Epithelial cell of esophagus (primary cell): ENCODE measurements at regions not wholly inside any gene's neighbourhood (a gene's known extent, or its start where the extent isn't known, plus 50 kb on each side); places are given as distances from the start of the nearest gene placed in this dataset.

ENCODE experiments used
- DNase-seq: peaks from one replicate; pipeline ENCODE4 v3.0.0; 2010; ENCODE audit warnings: low read depth
- H3K4me3 ChIP-seq: 2 replicates; pipeline ENCODE4 v1.5.1; 2011; ENCODE audit warnings: mild to moderate bottlenecking, low read length, control low read depth
- TF ChIP-seq, protein P1 (sequence below): IDR thresholded peaks from 2 replicates; pipeline ENCODE4 v1.5.1; 2011; ENCODE audit warnings: low read depth, mild to moderate bottlenecking, low read length, control low read depth, inconsistent platforms; ENCODE audit not compliant: insufficient read depth; ENCODE audit errors: missing control alignments

- TF ChIP-seq, protein P1, sequence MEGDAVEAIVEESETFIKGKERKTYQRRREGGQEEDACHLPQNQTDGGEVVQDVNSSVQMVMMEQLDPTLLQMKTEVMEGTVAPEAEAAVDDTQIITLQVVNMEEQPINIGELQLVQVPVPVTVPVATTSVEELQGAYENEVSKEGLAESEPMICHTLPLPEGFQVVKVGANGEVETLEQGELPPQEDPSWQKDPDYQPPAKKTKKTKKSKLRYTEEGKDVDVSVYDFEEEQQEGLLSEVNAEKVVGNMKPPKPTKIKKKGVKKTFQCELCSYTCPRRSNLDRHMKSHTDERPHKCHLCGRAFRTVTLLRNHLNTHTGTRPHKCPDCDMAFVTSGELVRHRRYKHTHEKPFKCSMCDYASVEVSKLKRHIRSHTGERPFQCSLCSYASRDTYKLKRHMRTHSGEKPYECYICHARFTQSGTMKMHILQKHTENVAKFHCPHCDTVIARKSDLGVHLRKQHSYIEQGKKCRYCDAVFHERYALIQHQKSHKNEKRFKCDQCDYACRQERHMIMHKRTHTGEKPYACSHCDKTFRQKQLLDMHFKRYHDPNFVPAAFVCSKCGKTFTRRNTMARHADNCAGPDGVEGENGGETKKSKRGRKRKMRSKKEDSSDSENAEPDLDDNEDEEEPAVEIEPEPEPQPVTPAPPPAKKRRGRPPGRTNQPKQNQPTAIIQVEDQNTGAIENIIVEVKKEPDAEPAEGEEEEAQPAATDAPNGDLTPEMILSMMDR, result no peak
- H3K4me3 ChIP-seq, result no peak overlapping the region
- no peak for DNase-seq
Observed at GRCh38 chr14:98907271-98907670, 364.7 kb downstream of the BCL11B start.

DNA sequence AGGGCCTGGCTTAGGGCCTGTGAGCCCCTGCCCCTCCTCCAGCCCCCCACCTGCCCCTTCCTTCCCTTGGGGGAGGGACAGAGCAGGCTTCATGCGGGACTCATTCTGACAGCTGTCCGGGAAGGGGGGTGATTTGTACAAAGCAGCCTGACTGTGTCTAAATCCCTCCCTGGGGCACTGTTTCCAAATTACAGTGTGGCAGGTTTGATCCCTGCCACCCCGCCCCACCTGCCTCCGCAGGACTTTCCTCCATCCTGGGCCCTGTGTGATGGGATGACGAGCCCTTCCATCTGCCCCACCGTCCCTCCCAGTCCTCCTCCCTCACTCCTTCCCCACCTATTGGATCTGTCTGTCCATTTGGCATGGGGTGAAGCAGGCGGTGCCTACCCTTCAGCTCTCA, 363.9 kb downstream of the BCL11B start:
- TF ChIP-seq, protein P1, result no peak
- no peak for DNase-seq
- H3K4me3 ChIP-seq, result no peak overlapping the region

- TF ChIP-seq, protein P1, result no peak
- peak; percentile 90 for DNase-seq
- no peak overlapping the region for H3K4me3 ChIP-seq
Observed at GRCh38 chr14:98909251-98909944, 362.6 kb downstream of the BCL11B start.

DNA sequence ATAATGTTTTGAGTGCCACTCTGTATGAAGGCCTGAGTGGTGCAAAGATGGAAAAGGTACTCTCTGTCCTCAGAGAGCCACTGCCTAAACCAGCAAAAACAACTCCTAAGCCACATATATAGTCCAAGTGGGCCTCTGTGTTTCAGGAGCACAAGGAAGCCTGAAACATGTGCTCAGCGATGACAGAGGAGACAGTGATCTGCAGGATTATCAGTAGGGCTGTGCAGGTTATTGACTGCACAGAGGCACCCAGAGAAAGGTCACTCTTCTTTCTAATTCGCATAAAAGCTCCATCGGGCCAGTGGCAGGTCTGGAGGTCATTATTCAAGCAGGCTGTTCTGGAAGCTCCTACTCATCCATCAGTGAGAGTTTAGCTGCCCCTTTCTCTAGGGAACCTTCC, 361.9 kb downstream of the BCL11B start:
- DNase-seq, result no peak
- TF ChIP-seq, protein P1, result no peak
- H3K4me3 ChIP-seq, result no peak overlapping the region

GRCh38 chr14:98912655-98913054, 359.3 kb downstream of the BCL11B start:
- TF ChIP-seq, protein P1, result no peak
- DNase-seq, result peak; percentile 27
- H3K4me3 ChIP-seq, result no peak overlapping the region

DNA sequence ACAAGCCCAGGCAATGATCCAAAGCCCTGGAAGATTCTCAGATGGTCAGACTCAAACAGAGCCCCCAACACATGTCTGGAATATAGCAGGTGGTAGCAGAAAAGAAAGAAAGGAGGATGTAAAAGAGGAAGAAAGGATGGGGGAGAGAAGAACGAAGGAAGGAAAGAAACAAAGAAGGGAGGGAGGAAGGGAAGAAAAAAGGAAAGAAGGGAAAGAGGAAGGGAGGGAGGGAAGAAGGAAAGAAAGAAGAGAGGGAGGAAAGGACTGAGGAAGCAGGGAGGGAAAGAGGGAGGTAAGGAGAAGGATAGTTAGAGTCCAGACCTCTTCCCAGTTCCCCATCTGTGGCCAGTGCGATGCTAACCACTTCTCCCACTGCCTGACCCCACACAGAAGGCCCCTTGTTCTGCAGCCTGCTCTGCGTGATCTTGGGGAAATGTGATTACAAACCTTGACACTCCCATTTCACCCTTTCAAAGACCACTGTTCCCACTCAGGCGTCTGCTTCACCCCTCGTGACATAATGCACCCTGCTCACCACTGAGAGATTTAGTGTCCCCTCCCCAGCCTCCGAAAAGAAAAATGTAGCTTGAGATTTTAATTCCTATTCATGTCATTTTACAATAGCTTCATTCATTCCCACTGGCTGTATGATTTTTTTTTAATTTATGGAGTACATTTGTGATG, 357.9 kb downstream of the BCL11B start:
- DNase-seq, result no peak
- no peak overlapping the region for H3K4me3 ChIP-seq
- TF ChIP-seq, protein P1, result no peak
